Prostate gland (tissue), 2 donors: ENCODE measurements at regions not wholly inside any gene's neighbourhood (a gene's known extent, or its start where the extent isn't known, plus 50 kb on each side); places are given as distances from the start of the nearest gene placed in this dataset.

Experiments used
- POLR2A ChIP-seq: fragments of 450-650 bp; IDR thresholded peaks from one replicate; pipeline ENCODE4 v1.6.1; 2016; ENCODE audit warnings: antibody characterized with exemption, mild to moderate bottlenecking
- POLR2AphosphoS5 ChIP-seq: sonication (generic); formaldehyde crosslinking; IDR thresholded peaks from one replicate; pipeline ENCODE4 v1.6.1; 2017; ENCODE audit warnings: antibody characterized with exemption
- TF ChIP-seq, protein P1 (sequence below), 4 experiments: fragments of 200-600 bp in 2 of 4; fragments of 450-650 bp in 2 of 4; sonication (generic) in 2 of 4; IDR thresholded peaks; 1 replicate in 3 of 4; 2 replicates in 1 of 4; pipeline ENCODE4 v1.5.1; 2016 to 2019; ENCODE audit warnings: antibody characterized with exemption in 4 of 4, mild to moderate bottlenecking in 2 of 4, moderate library complexity in 2 of 4

DNA sequence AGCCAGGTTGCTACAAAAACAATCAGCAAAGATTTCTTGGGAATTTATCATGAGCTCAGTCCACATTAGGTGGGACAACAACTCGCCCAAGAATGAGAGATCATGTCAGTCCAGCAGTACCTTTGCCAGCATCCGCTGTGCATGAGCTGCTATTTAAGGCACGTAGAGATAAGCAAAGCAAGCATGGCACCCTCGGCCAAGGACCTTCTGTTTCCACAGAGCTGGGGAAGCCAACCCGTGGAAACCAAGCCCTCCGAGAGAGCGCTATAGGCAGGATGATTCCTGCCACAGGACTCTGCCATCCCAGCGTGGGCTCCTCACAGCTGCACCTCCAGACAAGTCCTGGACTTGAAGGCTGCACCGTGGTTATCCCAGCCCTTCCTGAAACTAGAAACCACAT, 189.5 kb upstream of the PPP1R26 start:
- TF ChIP-seq, protein P1, sequence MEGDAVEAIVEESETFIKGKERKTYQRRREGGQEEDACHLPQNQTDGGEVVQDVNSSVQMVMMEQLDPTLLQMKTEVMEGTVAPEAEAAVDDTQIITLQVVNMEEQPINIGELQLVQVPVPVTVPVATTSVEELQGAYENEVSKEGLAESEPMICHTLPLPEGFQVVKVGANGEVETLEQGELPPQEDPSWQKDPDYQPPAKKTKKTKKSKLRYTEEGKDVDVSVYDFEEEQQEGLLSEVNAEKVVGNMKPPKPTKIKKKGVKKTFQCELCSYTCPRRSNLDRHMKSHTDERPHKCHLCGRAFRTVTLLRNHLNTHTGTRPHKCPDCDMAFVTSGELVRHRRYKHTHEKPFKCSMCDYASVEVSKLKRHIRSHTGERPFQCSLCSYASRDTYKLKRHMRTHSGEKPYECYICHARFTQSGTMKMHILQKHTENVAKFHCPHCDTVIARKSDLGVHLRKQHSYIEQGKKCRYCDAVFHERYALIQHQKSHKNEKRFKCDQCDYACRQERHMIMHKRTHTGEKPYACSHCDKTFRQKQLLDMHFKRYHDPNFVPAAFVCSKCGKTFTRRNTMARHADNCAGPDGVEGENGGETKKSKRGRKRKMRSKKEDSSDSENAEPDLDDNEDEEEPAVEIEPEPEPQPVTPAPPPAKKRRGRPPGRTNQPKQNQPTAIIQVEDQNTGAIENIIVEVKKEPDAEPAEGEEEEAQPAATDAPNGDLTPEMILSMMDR (IDR thresholded peaks at IDR 0.05): no peak
- TF ChIP-seq POLR2A (no peak), POLR2AphosphoS5 (no peak)
